Hepatocyte (in vitro differentiated cells): ENCODE measurements at regions not wholly inside any gene's neighbourhood (a gene's known extent, or its start where the extent isn't known, plus 50 kb on each side); places are given as distances from the start of the nearest gene placed in this dataset.

Source experiments
- EZH2 ChIP-seq: fragments of 200-600 bp; sonication (generic); IDR thresholded peaks from 2 replicates; pipeline ENCODE4 v1.6.1; 2016; ENCODE audit warnings: antibody characterized with exemption, mild to moderate bottlenecking, borderline replicate concordance
- TF ChIP-seq, protein P1 (sequence below): fragments of 200-600 bp; sonication (generic); IDR thresholded peaks from 2 replicates; pipeline ENCODE4 v1.5.1; 2016; ENCODE audit warnings: antibody characterized with exemption, mild to moderate bottlenecking; ENCODE audit not compliant: poor library complexity

DNA sequence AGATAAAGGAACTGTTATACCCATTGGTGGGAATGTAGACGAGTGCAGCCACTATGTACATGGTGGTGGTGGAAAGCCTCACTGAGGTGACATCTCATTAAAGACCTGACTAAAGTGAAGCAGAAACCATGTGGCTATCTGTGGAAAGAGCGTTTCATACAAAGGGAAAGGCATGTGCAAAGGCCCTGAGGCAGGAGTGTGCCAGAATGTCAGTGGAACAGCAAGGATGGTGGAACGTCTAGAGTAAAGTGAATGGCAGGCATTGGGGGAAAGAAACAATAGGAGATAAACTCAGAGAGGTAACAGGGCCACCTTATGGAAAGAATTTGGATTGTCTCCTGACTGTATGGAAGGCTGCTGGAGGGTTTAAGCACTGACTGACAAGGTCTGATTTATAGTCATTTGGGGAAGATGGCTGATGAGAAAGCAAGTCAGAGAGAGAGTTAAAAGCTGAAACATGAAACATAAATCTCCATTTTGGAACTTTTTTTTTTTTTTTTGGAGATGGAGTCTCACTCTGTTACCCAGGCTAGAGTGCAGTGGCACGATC is 245.7 kb downstream of the STK31 start:
- TF ChIP-seq, protein P1, sequence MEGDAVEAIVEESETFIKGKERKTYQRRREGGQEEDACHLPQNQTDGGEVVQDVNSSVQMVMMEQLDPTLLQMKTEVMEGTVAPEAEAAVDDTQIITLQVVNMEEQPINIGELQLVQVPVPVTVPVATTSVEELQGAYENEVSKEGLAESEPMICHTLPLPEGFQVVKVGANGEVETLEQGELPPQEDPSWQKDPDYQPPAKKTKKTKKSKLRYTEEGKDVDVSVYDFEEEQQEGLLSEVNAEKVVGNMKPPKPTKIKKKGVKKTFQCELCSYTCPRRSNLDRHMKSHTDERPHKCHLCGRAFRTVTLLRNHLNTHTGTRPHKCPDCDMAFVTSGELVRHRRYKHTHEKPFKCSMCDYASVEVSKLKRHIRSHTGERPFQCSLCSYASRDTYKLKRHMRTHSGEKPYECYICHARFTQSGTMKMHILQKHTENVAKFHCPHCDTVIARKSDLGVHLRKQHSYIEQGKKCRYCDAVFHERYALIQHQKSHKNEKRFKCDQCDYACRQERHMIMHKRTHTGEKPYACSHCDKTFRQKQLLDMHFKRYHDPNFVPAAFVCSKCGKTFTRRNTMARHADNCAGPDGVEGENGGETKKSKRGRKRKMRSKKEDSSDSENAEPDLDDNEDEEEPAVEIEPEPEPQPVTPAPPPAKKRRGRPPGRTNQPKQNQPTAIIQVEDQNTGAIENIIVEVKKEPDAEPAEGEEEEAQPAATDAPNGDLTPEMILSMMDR = no peak
- TF ChIP-seq EZH2 = no peak
